C4-2B (cell line): ENCODE measurements at regions not wholly inside any gene's neighbourhood (a gene's known extent, or its start where the extent isn't known, plus 50 kb on each side); places are given as distances from the start of the nearest gene placed in this dataset.
A peak's percentile ranks its signal among the peaks of the same experiment; 100 is the strongest.

Experiments
- H3K27ac ChIP-seq: fragments of 450-650 bp; 2 replicates; pipeline ENCODE4 v1.5.1; 2017
- CTCF ChIP-seq: fragments of 450-650 bp; conservative IDR thresholded peaks from 2 replicates; pipeline ENCODE4 v1.5.1; 2017; ENCODE audit warnings: mild to moderate bottlenecking
- ZFX ChIP-seq: fragments of 450-650 bp; IDR thresholded peaks from 2 replicates; pipeline ENCODE4 v1.6.1; 2017

- no peak overlapping the region for H3K27ac ChIP-seq
- TF ChIP-seq ZFX: no peak
- no peak for TF ChIP-seq CTCF
Measured at GRCh38 chr5:67283988-67284487, 87.4 kb upstream of the CD180 start.

GRCh38 chr5:67283275-67283987, 86.8 kb upstream of the CD180 start:
- no peak overlapping the region for H3K27ac ChIP-seq
- no peak for TF ChIP-seq ZFX
- no peak for TF ChIP-seq CTCF

GRCh38 chr5:67281874-67282273, 85.3 kb upstream of the CD180 start:
- TF ChIP-seq ZFX (no peak), CTCF (no peak)
- no peak overlapping the region for H3K27ac ChIP-seq

- H3K27ac ChIP-seq: no peak overlapping the region
- TF ChIP-seq CTCF (no peak), ZFX (no peak)
Measured at GRCh38 chr5:67273689-67274356, 77.2 kb upstream of the CD180 start.

GRCh38 chr5:67272453-67273130, 76.0 kb upstream of the CD180 start:
- no peak overlapping the region for H3K27ac ChIP-seq
- TF ChIP-seq ZFX: no peak
- TF ChIP-seq CTCF: no peak

- TF ChIP-seq ZFX (no peak), CTCF (no peak)
Measured at GRCh38 chr5:67268231-67269021, 71.8 kb upstream of the CD180 start.

More at GRCh38 chr5:67268231-67269021, 71.8 kb upstream of the CD180 start:
- peak overlapping the region; percentile 52 for H3K27ac ChIP-seq
